ENCODE measurements at regions not wholly inside any gene's neighbourhood (a gene's known extent, or its start where the extent isn't known, plus 50 kb on each side); places are given as distances from the start of the nearest gene placed in this dataset.
A peak's percentile ranks its signal among the peaks of the same experiment; 100 is the strongest.

- Histone ChIP-seq H3K27me3 (ENCODE audit: insufficient read depth, poor library complexity, severe bottlenecking) (no peaks in the 10 kb centered on the region), H3K36me3 (ENCODE audit: low read depth) (no peaks in the 10 kb centered on the region), H3K27ac (ENCODE audit: poor library complexity, severe bottlenecking) (no peak overlapping the region), H3K9me3 (ENCODE audit: severe bottlenecking) (no peaks in the 10 kb centered on the region), H3K4me1 (ENCODE audit: insufficient read depth, poor library complexity, severe bottlenecking) (peaks cover 3% of the 10 kb centered on the region), H3K4me3 (ENCODE audit: severe bottlenecking) (no peak overlapping the region)
- no peak for ATAC-seq (ENCODE audit: low read depth)
- TF ChIP-seq CTCF (IDR thresholded peaks at IDR 0.05; ENCODE audit: poor library complexity, severe bottlenecking): no peak
- DNase-seq (ENCODE audit: low spot score): no peak
These were observed 259.5 kb downstream of the MREG start for GRCh38 chr2:215753808-215754207.

DNA sequence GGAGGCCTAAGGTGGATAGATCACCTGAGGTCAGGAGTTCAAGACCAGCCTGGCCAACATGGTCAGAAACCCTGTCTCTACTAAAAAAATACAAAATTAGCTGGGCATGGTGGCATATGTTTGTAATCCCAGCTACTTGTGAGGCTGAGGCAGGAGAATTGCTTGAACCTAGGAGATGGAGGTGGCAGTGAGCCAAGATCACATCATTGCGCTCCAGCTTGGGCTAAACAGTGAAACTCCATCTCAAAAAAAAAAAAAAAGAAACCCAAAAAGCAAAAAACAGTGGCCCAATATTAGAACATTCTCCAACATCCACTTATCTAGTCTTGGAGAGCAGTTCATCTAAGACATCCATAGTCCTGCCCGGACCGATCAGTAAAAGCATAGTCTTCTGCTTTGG lies 260.4 kb downstream of the MREG start:
- Histone ChIP-seq H3K27me3 (ENCODE audit: insufficient read depth, poor library complexity, severe bottlenecking) (no peaks in the 10 kb centered on the region), H3K4me1 (ENCODE audit: insufficient read depth, poor library complexity, severe bottlenecking) (peaks cover 3% of the 10 kb centered on the region), H3K9me3 (ENCODE audit: severe bottlenecking) (no peaks in the 10 kb centered on the region), H3K4me3 (ENCODE audit: severe bottlenecking) (no peak overlapping the region), H3K27ac (ENCODE audit: poor library complexity, severe bottlenecking) (no peak overlapping the region), H3K36me3 (ENCODE audit: low read depth) (no peaks in the 10 kb centered on the region)
- TF ChIP-seq CTCF (IDR thresholded peaks at IDR 0.05; ENCODE audit: poor library complexity, severe bottlenecking): no peak
- ATAC-seq (ENCODE audit: low read depth): no peak
- DNase-seq (ENCODE audit: low spot score): no peak

DNA sequence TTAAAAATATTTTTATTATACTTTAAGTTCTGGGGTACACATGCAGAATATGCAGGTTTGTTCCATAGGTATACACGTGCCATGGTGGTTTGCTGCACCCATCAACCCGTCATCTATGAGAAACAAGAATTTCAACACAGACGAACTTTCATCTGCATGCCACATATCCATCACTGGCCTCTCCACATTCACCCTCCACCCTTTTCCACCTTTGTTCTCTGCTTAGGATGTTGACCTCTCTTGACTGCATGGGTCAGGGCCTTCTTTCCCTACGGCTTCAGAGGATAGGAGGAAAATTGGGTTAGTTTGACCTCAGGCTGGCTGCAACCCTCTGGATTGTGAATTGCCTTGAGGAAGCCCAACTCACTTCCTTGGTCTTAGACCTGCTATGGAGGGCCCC lies 260.9 kb downstream of the MREG start:
- no peak overlapping the region for H3K4me3 ChIP-seq (ENCODE audit: severe bottlenecking)
- no peak for DNase-seq (ENCODE audit: low spot score)
- no peaks in the 10 kb centered on the region for H3K9me3 ChIP-seq (ENCODE audit: severe bottlenecking)
- TF ChIP-seq CTCF (IDR thresholded peaks at IDR 0.05; ENCODE audit: poor library complexity, severe bottlenecking): no peak
- ATAC-seq (ENCODE audit: low read depth): no peak
- H3K36me3 ChIP-seq (ENCODE audit: low read depth): no peaks in the 10 kb centered on the region
- H3K27me3 ChIP-seq (ENCODE audit: insufficient read depth, poor library complexity, severe bottlenecking): no peaks in the 10 kb centered on the region
- peaks cover 4% of the 10 kb centered on the region for H3K4me1 ChIP-seq (ENCODE audit: insufficient read depth, poor library complexity, severe bottlenecking)
- H3K27ac ChIP-seq (ENCODE audit: poor library complexity, severe bottlenecking): no peak overlapping the region

DNA sequence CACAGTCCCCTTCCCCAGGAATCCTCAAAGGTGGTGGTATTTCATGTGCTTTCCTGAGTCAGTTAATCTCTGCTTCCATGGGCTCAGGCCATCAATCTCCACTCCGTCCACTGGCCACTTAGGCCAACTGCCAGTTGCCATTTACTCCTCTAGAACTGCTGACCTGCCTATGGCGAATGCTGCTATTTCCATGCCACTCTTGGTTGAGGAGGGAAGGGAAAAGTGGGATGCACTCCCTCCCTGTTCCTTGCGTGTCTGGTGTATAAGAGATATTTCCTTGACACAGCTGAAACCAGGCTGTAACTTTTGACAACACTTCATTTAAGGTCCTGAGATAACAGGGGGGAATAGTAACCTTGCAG lies 261.5 kb downstream of the MREG start:
- peak overlapping the region; percentile 14 for H3K27ac ChIP-seq (ENCODE audit: poor library complexity, severe bottlenecking)
- no peaks in the 10 kb centered on the region for H3K27me3 ChIP-seq (ENCODE audit: insufficient read depth, poor library complexity, severe bottlenecking)
- DNase-seq (ENCODE audit: low spot score) (no peak), ATAC-seq (ENCODE audit: low read depth) (no peak)
- peaks cover 7% of the 10 kb centered on the region for H3K4me1 ChIP-seq (ENCODE audit: insufficient read depth, poor library complexity, severe bottlenecking)
- no peaks in the 10 kb centered on the region for H3K36me3 ChIP-seq (ENCODE audit: low read depth)
- H3K9me3 ChIP-seq (ENCODE audit: severe bottlenecking): no peaks in the 10 kb centered on the region
- no peak overlapping the region for H3K4me3 ChIP-seq (ENCODE audit: severe bottlenecking)
- TF ChIP-seq CTCF (IDR thresholded peaks at IDR 0.05; ENCODE audit: poor library complexity, severe bottlenecking): no peak

DNA sequence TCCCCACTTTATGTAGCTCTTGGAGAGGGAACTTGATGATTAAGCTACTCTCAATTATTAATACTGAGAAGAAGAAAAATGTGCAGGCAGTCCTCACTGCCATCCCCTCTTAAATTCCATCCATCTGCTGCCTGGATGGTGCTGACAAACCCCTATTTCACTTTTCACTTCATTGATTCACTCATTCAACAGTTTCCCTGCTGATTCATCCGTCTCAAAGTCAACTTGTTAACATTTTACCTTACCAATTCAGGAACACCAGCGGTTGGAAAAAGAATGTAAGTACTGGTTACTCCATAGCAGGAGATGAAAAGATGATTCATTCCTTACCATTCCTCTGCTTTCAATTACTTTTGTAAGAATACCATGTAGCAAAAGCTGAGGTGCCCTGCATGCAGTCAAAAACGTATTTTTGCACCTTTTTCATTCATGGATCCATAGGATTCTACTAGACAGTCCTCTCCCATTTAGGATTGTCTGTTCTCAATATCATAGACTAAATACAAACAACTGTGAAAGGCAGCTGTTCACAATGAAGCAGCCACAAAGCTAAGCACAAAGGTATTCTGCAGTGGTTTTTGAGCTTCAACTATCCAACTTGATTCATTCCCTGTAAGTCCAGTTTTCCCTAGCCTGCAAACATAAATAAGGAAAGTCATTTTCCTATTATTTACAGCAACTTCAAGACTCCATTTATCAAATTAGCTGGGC lies 262.0 kb downstream of the MREG start:
- ATAC-seq (ENCODE audit: low read depth) (peak; percentile 82), DNase-seq (ENCODE audit: low spot score) (no peak)
- Histone ChIP-seq H3K9me3 (ENCODE audit: severe bottlenecking) (no peaks in the 10 kb centered on the region), H3K4me3 (ENCODE audit: severe bottlenecking) (no peak overlapping the region), H3K4me1 (ENCODE audit: insufficient read depth, poor library complexity, severe bottlenecking) (peaks cover 7% of the 10 kb centered on the region), H3K36me3 (ENCODE audit: low read depth) (no peaks in the 10 kb centered on the region), H3K27me3 (ENCODE audit: insufficient read depth, poor library complexity, severe bottlenecking) (no peaks in the 10 kb centered on the region), H3K27ac (ENCODE audit: poor library complexity, severe bottlenecking) (peak overlapping the region; percentile 14)
- TF ChIP-seq CTCF (IDR thresholded peaks at IDR 0.05; ENCODE audit: poor library complexity, severe bottlenecking): no peak

Measured in RWPE2 (cell line).